ENCODE measurements at regions not wholly inside any gene's neighbourhood (a gene's known extent, or its start where the extent isn't known, plus 50 kb on each side); places are given as distances from the start of the nearest gene placed in this dataset.
A peak's percentile ranks its signal among the peaks of the same experiment; 100 is the strongest.

- ATAC-seq, result no peak
- no peak for TF ChIP-seq CTCF (IDR thresholded peaks at IDR 0.05)
- no peak for DNase-seq
- Histone ChIP-seq H3K36me3 (no peaks in the 10 kb centered on the region), H3K27me3 (no peaks in the 10 kb centered on the region), H3K4me3 (no peak overlapping the region), H3K27ac (no peak overlapping the region), H3K4me1 (no peaks in the 10 kb centered on the region), H3K9me3 (peaks cover 0 to 6% (median 0%) of the 10 kb centered on the region in 11 donors)
- intact Hi-C loops (cut with DNase I), result no loop called here
Measured at GRCh38 chr9:116039893-116040292, 113.7 kb upstream of the PAPPA start.

GRCh38 chr9:116042321-116042720 lies 111.3 kb upstream of the PAPPA start:
- no peaks in the 10 kb centered on the region for H3K4me1 ChIP-seq
- no peak overlapping the region for H3K27ac ChIP-seq
- WGBS, 2 donors, result 65 to 68% methylated on average over 2 of the region's 2 CpGs
- no peak for TF ChIP-seq CTCF (IDR thresholded peaks at IDR 0.05)
- ATAC-seq (peak in 1 of 8 donors; percentile 33), DNase-seq (no peak)
- intact Hi-C loops (cut with DNase I), result no loop called here
- no peaks in the 10 kb centered on the region for H3K27me3 ChIP-seq
- H3K4me3 ChIP-seq, result no peak overlapping the region
- no peaks in the 10 kb centered on the region for H3K36me3 ChIP-seq
- peaks cover 0 to 18% (median 3%) of the 10 kb centered on the region in 11 donors for H3K9me3 ChIP-seq

GRCh38 chr9:116045083-116045482 lies 108.5 kb upstream of the PAPPA start:
- no peak for TF ChIP-seq CTCF (IDR thresholded peaks at IDR 0.05)

GRCh38 chr9:116048081-116048480 lies 105.5 kb upstream of the PAPPA start:
- 73 to 78% methylated on average over 2 of the region's 2 CpGs for WGBS, 2 donors
- no peak overlapping the region for H3K4me3 ChIP-seq
- no peak overlapping the region for H3K27ac ChIP-seq
- H3K4me1 ChIP-seq, result no peaks in the 10 kb centered on the region
- intact Hi-C loops (cut with DNase I), result no loop called here
- DNase-seq, result no peak
- no peak for ATAC-seq
- H3K9me3 ChIP-seq, result peaks cover 0 to 18% (median 3%) of the 10 kb centered on the region in 11 donors
- H3K36me3 ChIP-seq, result no peaks in the 10 kb centered on the region
- no peak for TF ChIP-seq CTCF (IDR thresholded peaks at IDR 0.05)
- no peaks in the 10 kb centered on the region for H3K27me3 ChIP-seq

More at GRCh38 chr9:116045083-116045482, 108.5 kb upstream of the PAPPA start:
- Histone ChIP-seq H3K9me3 (peaks cover 0 to 18% (median 3%) of the 10 kb centered on the region in 11 donors), H3K27me3 (no peaks in the 10 kb centered on the region), H3K36me3 (no peaks in the 10 kb centered on the region), H3K27ac (no peak overlapping the region), H3K4me1 (no peaks in the 10 kb centered on the region), H3K4me3 (no peak overlapping the region)
- 89 to 96% methylated on average over 2 of the region's 2 CpGs for WGBS, 2 donors
- DNase-seq (no peak), ATAC-seq (no peak)
- intact Hi-C loops (cut with DNase I), result no loop called here
